ENCODE measurements at regions not wholly inside any gene's neighbourhood (a gene's known extent, or its start where the extent isn't known, plus 50 kb on each side); places are given as distances from the start of the nearest gene placed in this dataset.
"Not testable (repeated sequence)": the region's sequence is repeated elsewhere in the genome, so short reads cannot be mapped to it uniquely, and the experiment has no call there.

DNA sequence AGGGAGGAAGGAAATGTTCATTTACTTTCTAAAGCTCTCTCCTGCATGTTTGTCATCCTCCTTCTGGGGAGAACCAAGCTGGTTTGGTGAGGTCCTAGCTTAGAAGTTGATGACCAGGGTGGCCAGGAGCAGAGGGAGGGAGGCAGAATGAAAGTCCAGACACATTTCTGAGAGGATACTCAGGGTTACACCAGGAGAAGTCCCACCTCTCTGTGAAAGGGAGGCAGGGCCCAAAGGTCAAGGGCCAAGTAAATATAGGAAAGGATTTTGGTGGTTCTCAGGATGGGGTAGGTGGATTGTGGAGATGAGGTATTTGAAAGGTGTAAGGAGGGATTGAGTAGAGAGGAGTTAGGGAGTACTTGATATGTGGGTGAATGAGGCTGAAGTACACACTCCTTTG is 58.0 kb upstream of the FBXO11 start:
- DNase-seq: no peak
- intact Hi-C loops (cut with DNase I): no loop called here

- no peak for DNase-seq
- intact Hi-C loops (cut with DNase I): no loop called here
Measured at GRCh38 chr2:47964722-47965434, 58.6 kb upstream of the FBXO11 start.

DNA sequence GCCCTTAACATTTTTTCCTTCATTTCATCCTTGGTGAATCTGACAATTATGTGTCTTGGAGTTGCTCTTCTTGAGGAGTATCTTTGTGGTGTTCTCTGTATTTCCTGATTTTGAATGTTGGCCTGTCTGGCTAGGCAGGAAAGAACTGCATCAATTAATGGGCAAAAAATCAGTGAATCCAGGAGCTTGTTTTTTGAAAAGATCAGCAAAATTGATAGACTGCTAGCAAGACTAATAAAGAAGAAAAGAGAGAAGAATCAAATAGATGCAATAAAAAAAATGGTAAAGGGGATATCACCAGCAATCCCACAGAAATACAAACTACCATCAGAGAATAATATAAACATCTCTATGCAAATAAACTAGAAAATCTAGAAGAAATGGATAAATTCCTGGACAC is 70.4 kb upstream of the FBXO11 start:
- intact Hi-C loops (cut with DNase I); DNase-seq: not testable (repeated sequence)

DNA sequence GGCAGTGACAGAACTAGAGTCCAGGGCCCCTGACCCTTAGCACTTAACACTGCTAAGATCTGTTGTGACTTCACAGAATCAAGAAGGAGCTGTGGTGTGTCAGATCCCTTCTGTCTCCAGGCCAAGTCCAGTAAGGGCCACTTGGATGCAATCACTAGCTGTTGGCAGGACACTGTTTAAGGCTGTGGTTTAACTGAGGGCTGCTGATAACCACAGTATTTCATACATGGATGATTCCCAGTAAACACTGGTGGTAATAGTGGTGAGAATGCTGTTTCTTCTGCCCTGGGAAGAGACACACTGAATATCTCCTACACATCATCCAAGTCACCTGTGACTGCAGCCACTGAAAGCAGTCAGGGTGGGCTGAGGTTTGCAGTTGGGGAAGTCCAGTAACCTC is 77.7 kb upstream of the FBXO11 start:
- intact Hi-C loops (cut with DNase I): no loop called here
- DNase-seq: no peak

DNA sequence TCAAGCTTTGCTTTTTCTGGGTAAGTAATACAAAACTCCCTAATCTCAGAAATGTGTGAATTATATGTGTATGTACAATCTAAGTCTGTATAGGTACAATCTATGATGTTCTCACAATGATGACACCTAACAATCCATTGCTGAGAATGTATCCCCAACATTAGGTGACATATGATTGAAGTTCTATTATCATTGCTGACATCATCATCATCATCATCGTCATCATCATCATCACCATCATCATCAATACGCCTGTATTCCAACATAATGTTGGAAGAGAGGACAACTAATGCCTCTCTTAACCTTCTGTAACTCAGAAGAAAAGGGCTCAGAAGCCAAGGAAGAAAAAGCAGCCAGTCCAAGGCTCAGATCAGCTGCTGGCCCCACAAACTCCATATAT is 84.2 kb upstream of the FBXO11 start:
- intact Hi-C loops (cut with DNase I): no loop called here
- no peak for DNase-seq

GRCh38 chr2:47992671-47993070 is 86.4 kb upstream of the FBXO11 start:
- DNase-seq: no peak
- intact Hi-C loops (cut with DNase I): no loop called here

DNA sequence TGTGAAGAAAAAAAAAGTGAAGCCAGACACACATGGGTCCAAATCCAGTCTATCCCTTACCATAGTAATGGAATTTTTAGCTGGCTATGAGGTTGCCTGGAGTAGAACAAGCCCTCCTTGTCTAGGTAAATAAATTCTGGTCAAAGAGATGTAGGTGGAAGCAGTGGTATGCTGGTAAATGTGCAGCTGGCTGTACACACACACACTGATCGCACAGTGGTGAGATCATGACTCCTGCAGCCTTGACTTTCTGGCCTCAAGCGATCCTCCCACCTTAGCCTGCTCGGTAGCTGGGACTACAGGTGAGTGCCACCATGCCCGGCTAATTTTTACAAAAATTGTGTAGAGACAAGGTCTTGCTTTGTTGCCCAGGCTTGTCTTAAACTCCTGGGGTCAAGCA is 90.5 kb upstream of the FBXO11 start:
- intact Hi-C loops (cut with DNase I): no loop called here
- no peak for DNase-seq

DNA sequence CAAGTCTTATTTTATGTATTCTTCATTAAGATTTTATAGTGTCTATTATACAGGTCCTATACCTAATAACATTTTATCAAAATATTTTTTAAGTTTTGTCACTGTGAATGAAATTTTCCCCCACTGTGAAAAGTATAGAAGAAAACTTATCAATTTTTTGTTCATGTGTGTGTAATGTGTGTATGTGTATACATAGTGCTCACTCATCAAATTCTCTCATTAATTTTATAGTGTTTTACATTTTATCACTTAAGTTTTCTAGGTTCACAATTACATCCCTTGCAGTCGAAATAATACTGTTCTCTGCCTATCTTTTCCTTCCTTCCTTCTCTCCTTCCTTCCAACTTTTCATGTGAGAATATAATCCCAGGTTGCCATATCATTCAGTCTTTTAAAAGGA is 93.2 kb upstream of the FBXO11 start:
- no peak for DNase-seq
- intact Hi-C loops (cut with DNase I): no loop called here

DNA sequence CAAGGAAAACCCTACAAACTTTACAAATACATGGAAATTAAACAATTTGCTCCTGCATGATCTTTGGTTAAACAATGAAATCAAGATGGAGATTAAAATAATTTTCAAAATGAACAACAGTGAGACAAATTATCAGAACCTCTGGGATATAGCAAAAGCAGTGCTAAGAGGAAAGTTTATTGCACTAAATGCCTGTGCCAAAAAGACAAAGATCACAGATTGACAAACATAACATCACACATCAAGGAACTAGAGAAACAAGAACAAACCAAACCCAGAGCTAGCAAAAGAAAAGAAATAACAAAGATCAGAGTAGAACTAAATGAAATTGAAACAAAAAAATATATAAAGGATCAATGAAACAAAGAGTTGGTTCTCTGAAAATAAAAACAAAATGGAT is 95.2 kb upstream of the FBXO11 start:
- no peak for DNase-seq
- intact Hi-C loops (cut with DNase I): no loop called here

- intact Hi-C loops (cut with DNase I): no loop called here
- no peak for DNase-seq
Measured at GRCh38 chr2:48006094-48006493, 99.8 kb upstream of the FBXO11 start.

DNA sequence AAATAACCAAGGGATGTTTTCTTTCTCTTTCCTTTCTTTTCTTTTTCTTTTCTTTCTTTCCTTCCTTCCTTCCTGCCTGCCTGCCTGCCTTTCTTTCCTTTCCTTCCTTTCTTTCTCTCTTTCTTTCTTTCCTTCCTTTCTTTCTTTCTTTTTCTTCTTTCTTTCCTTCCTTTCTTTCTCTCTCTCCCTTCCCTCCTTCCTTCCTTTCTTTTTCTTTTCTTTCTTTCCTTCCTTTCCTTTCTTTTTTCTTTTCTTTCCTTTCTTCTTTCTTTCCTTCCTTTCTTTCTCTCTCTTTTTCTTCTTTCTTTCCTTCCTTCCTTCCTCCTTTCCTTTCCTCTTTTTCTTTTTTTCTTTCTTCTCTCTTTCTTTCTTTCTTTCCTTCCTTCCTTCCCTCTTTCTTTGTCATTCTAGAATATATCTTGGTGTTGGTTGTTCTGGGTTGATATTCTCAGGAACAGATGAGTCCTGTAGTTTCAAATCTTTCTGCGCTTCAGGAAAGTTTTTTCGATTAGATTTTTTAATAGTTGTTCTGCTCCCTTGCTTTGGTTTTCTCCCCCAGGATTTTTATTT is 101.5 kb upstream of the FBXO11 start:
- no peak for DNase-seq
- intact Hi-C loops (cut with DNase I): no loop called here

GRCh38 chr2:48009256-48009655 is 103.0 kb upstream of the FBXO11 start:
- DNase-seq: no peak
- intact Hi-C loops (cut with DNase I): no loop called here

GRCh38 chr2:48015421-48015820 is 109.1 kb upstream of the FBXO11 start:
- intact Hi-C loops (cut with DNase I): no loop called here
- peak in 1 of 42 donors; percentile 43 for DNase-seq

GRCh38 chr2:48016225-48017019 is 110.1 kb upstream of the FBXO11 start:
- DNase-seq: no peak
- intact Hi-C loops (cut with DNase I): no loop called here

- DNase-seq: no peak
- intact Hi-C loops (cut with DNase I): no loop called here
Measured at GRCh38 chr2:48017136-48017535, 110.8 kb upstream of the FBXO11 start.

- intact Hi-C loops (cut with DNase I): no loop called here
Measured at GRCh38 chr2:48018480-48018879, 112.2 kb upstream of the FBXO11 start.

GRCh38 chr2:48026865-48027264 is 120.6 kb upstream of the FBXO11 start:
- no peak for DNase-seq
- intact Hi-C loops (cut with DNase I): no loop called here

More at GRCh38 chr2:48018480-48018879, 112.2 kb upstream of the FBXO11 start:
- no peak for DNase-seq

DNA sequence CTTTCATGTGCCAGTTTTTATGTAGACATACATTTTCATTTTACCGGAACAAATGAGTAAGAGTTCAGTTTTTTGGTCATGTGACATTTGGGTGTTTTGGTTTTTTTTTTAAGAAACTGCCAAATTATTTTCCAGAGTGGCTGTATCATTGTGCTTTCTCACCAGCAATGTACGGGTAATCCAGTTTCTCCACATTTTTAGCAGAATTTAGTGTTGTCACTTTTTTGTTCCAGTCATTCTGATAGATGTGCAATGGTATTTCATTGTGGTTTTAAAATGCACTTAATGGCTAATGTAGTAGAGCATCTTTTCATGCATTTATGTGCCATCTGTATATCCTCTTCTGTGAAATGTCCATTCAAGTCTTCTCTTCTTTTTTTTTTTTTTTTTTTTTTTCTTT is 126.5 kb upstream of the FBXO11 start:
- intact Hi-C loops (cut with DNase I): no loop called here

DNA sequence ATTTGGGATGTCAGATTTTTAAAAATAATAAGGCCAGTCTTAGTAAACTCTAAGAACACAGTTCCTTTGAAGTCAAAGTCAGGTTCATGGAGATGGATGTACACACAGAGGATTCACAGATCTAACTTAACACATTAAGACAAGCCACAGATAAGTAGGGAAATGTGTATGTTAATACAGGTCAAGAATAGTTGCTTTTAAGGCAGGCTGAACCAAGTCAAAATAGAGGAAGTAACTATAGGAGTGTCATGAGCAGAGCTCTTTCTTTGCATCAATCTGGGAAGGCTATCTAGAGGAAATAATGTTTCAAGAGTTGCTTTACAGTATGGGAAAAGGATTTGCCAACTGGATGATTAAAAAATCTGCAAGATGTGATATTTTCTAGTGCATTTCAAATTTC is 128.0 kb upstream of the FBXO11 start:
- no peak for DNase-seq
- intact Hi-C loops (cut with DNase I): no loop called here

More for the DNA sequence above, 126.5 kb upstream of the FBXO11 start:
- no peak for DNase-seq

GRCh38 chr2:48036312-48036711 is 130.0 kb upstream of the FBXO11 start:
- DNase-seq: no peak

More at GRCh38 chr2:48036312-48036711, 130.0 kb upstream of the FBXO11 start:
- intact Hi-C loops (cut with DNase I): no loop called here
